GM12865 (cell line): ENCODE measurements at regions not wholly inside any gene's neighbourhood (a gene's known extent, or its start where the extent isn't known, plus 50 kb on each side); places are given as distances from the start of the nearest gene placed in this dataset.
"Not testable (repeated sequence)": the region's sequence is repeated elsewhere in the genome, so short reads cannot be mapped to it uniquely, and the experiment has no call there.

Experiments used
- DNase-seq: peaks from one replicate; pipeline ENCODE4 v3.0.0; 2010; ENCODE audit warnings: low read depth
- H3K4me3 ChIP-seq: 2 replicates; pipeline ENCODE4 v1.5.1; 2011; ENCODE audit warnings: mild to moderate bottlenecking, low read depth, low read length, control low read depth
- CTCF ChIP-seq: IDR thresholded peaks from 2 replicates; pipeline ENCODE4 v1.5.1; 2011; ENCODE audit warnings: low read length, control low read depth, low read depth, inconsistent platforms; ENCODE audit not compliant: insufficient read depth; ENCODE audit errors: missing control alignments

- no peak for TF ChIP-seq CTCF
- H3K4me3 ChIP-seq, result no peak overlapping the region
- DNase-seq, result no peak
Measured at GRCh38 chr7:48813472-48813871, 110.9 kb upstream of the CDC14C start.

GRCh38 chr7:48822138-48822537, 102.2 kb upstream of the CDC14C start:
- H3K4me3 ChIP-seq, result no peak overlapping the region
- DNase-seq, result no peak
- no peak for TF ChIP-seq CTCF

- H3K4me3 ChIP-seq, result no peak overlapping the region
- TF ChIP-seq CTCF, result no peak
- no peak for DNase-seq
Measured at GRCh38 chr7:48832303-48832845, 92.0 kb upstream of the CDC14C start.

- no peak overlapping the region for H3K4me3 ChIP-seq
- no peak for TF ChIP-seq CTCF
- no peak for DNase-seq
Measured at GRCh38 chr7:48837266-48837665, 87.1 kb upstream of the CDC14C start.

GRCh38 chr7:48839108-48839507, 85.2 kb upstream of the CDC14C start:
- no peak for TF ChIP-seq CTCF
- no peak for DNase-seq

GRCh38 chr7:48841739-48842138, 82.6 kb upstream of the CDC14C start:
- no peak overlapping the region for H3K4me3 ChIP-seq
- DNase-seq, result no peak
- TF ChIP-seq CTCF, result no peak

More at GRCh38 chr7:48839108-48839507, 85.2 kb upstream of the CDC14C start:
- H3K4me3 ChIP-seq, result no peak overlapping the region

GRCh38 chr7:48847917-48848316, 76.4 kb upstream of the CDC14C start:
- no peak overlapping the region for H3K4me3 ChIP-seq
- DNase-seq, result no peak
- no peak for TF ChIP-seq CTCF

- DNase-seq, H3K4me3 ChIP-seq: not testable (repeated sequence)
Measured at GRCh38 chr7:48860447-48860846, 63.9 kb upstream of the CDC14C start.
